A673 (cell line): ENCODE measurements at regions not wholly inside any gene's neighbourhood (a gene's known extent, or its start where the extent isn't known, plus 50 kb on each side); places are given as distances from the start of the nearest gene placed in this dataset.
A peak's percentile ranks its signal among the peaks of the same experiment; 100 is the strongest.

ENCODE experiments used
- BruUV-seq: library from RNA; stranded (reverse); fragments of 400-500 nt; replicated peaks from 2 replicates; lab custom pipeline; 2021; lab: Mats Ljungman, UMichigan
- CTCF ChIA-PET: fragments of 300-600 bp; sonication (Branson Sonifier 250); formaldehyde crosslinking; loops from one replicate; lab custom pipeline; 2022; ENCODE audit warnings: antibody characterized with exemption; lab: Charles Lee
- POLR2A ChIA-PET: fragments of 300-600 bp; sonication (Branson Sonifier 250); formaldehyde crosslinking; loops from one replicate; lab custom pipeline; 2022; ENCODE audit warnings: antibody characterized with exemption; ENCODE audit not compliant: low non-redundant PET; lab: Charles Lee
- DNase-seq: peaks from one replicate; pipeline ENCODE4 v3.0.0-alpha.2; 2015; ENCODE audit warnings: low spot score
- H3K27ac ChIP-seq: fragments of 200-600 bp; sonication (generic); 2 replicates; pipeline ENCODE4 v1.5.1; 2016; ENCODE audit warnings: mixed run types, low read depth, mild to moderate bottlenecking, mixed read lengths, antibody characterized with exemption, low read length; ENCODE audit not compliant: poor library complexity, severe bottlenecking
- H3K27me3 ChIP-seq: fragments of 200-600 bp; sonication (generic); replicated peaks from 2 replicates; pipeline ENCODE4 v1.6.1; 2017; ENCODE audit warnings: mixed run types, low read depth, mild to moderate bottlenecking, mixed read lengths, antibody characterized with exemption, low read length; ENCODE audit not compliant: insufficient read depth, poor library complexity
- H3K36me3 ChIP-seq: fragments of 200-600 bp; sonication (generic); 2 replicates; pipeline ENCODE4 v1.6.1; 2016; ENCODE audit warnings: mixed run types, mild to moderate bottlenecking, mixed read lengths, antibody characterized with exemption, low read length; ENCODE audit not compliant: insufficient read depth, poor library complexity, severe bottlenecking
- H3K4me1 ChIP-seq: fragments of 200-600 bp; sonication (generic); 2 replicates; pipeline ENCODE4 v1.6.1; 2017; ENCODE audit warnings: mixed run types, mild to moderate bottlenecking, mixed read lengths, antibody characterized with exemption, low read length; ENCODE audit not compliant: insufficient read depth, poor library complexity, severe bottlenecking
- H3K4me3 ChIP-seq: fragments of 200-600 bp; sonication (generic); 2 replicates; pipeline ENCODE4 v1.5.1; 2016; ENCODE audit warnings: low read depth, mixed run types, mild to moderate bottlenecking, mixed read lengths, low read length; ENCODE audit not compliant: poor library complexity, severe bottlenecking
- H3K9me3 ChIP-seq: fragments of 200-600 bp; sonication (generic); 2 replicates; pipeline ENCODE4 v1.6.1; 2016; ENCODE audit warnings: mixed run types, low read depth, mild to moderate bottlenecking, mixed read lengths, antibody characterized with exemption, low read length; ENCODE audit not compliant: poor library complexity, severe bottlenecking
- EZH2 ChIP-seq: fragments of 200-600 bp; sonication (generic); IDR thresholded peaks from 2 replicates; pipeline ENCODE4 v1.6.1; 2017; ENCODE audit warnings: borderline replicate concordance, low read depth, mild to moderate bottlenecking, mixed read lengths, antibody characterized with exemption, low read length; ENCODE audit not compliant: poor library complexity, severe bottlenecking
- intact Hi-C: fragments of 100-400 bp; cut with micrococcal nuclease; formaldehyde crosslinking; loops from one replicate; pipeline ENCODE4 v1.10.0; 2022; ENCODE audit not compliant: unreplicated experiment
- TF ChIP-seq, protein P1 (sequence below): fragments of 300-800, 200-600 bp; sonication (generic); conservative IDR thresholded peaks from 2 replicates; pipeline ENCODE4 v1.5.1; 2017; ENCODE audit warnings: low read depth, mild to moderate bottlenecking, antibody characterized with exemption, low read length, moderate library complexity, mixed read lengths

DNA sequence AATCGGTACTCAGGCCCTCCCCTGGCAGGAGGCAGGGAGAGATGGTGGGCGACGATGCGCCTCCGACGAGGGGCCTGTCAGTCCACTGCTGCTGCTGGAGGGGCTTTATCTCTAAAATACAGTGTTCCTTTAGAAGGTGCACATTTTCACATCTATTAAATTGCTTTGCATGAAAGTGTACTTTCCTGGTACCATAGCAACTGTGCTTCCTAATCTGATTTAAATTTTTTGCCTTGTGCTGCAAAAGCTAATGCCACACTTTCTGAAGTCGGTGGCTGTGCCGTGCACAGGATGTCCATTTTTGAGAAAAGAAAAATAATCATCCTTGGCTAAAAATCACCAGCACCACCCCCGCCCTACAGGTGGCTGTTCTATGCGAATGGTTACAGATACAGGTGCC, 262.0 kb upstream of the CDH4 start:
- no peak for DNase-seq
- POLR2A ChIA-PET = no interaction called here
- CTCF ChIA-PET = interaction anchor here (0.6 kb wide), 1 partner anchor 225 kb away, joined by 3 read pairs; no protein-coding TSS in a partner anchor
- Histone ChIP-seq H3K27me3 (peaks cover 14% of the 10 kb centered on the region), H3K36me3 (no peaks in the 10 kb centered on the region), H3K4me3 (no peak overlapping the region), H3K27ac (no peak overlapping the region), H3K4me1 (no peaks in the 10 kb centered on the region), H3K9me3 (no peaks in the 10 kb centered on the region)
- no TSS peak for BruUV-seq
- intact Hi-C loops = no loop called here
- no peak for TF ChIP-seq EZH2
- TF ChIP-seq, protein P1, sequence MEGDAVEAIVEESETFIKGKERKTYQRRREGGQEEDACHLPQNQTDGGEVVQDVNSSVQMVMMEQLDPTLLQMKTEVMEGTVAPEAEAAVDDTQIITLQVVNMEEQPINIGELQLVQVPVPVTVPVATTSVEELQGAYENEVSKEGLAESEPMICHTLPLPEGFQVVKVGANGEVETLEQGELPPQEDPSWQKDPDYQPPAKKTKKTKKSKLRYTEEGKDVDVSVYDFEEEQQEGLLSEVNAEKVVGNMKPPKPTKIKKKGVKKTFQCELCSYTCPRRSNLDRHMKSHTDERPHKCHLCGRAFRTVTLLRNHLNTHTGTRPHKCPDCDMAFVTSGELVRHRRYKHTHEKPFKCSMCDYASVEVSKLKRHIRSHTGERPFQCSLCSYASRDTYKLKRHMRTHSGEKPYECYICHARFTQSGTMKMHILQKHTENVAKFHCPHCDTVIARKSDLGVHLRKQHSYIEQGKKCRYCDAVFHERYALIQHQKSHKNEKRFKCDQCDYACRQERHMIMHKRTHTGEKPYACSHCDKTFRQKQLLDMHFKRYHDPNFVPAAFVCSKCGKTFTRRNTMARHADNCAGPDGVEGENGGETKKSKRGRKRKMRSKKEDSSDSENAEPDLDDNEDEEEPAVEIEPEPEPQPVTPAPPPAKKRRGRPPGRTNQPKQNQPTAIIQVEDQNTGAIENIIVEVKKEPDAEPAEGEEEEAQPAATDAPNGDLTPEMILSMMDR = no peak

DNA sequence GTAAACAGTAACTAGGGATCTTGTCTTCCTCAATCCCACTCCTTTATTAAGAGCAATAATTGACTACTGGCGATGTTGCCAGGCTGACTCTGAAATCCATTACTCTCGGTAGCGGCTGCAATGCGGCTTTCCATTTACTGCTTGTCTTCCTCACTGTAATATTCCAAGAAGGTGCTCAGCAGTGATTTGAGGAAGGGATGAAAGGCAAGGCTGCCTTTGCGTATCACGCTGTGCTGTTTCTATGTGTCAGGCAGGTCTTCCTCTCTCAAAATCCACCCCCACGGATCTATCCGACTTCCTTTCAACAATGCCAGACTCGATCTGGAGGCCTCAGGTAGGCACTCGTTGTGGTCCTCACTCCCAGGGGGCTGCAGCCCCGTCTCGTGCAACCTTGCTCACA, 261.4 kb upstream of the CDH4 start:
- Histone ChIP-seq H3K9me3 (no peaks in the 10 kb centered on the region), H3K27me3 (peaks cover 14% of the 10 kb centered on the region), H3K4me3 (no peak overlapping the region), H3K36me3 (no peaks in the 10 kb centered on the region), H3K27ac (no peak overlapping the region), H3K4me1 (no peaks in the 10 kb centered on the region)
- CTCF ChIA-PET = no interaction called here
- POLR2A ChIA-PET = no interaction called here
- DNase-seq = no peak
- intact Hi-C loops = no loop called here
- BruUV-seq = no TSS peak
- TF ChIP-seq EZH2 = no peak
- TF ChIP-seq, protein P1 = no peak

DNA sequence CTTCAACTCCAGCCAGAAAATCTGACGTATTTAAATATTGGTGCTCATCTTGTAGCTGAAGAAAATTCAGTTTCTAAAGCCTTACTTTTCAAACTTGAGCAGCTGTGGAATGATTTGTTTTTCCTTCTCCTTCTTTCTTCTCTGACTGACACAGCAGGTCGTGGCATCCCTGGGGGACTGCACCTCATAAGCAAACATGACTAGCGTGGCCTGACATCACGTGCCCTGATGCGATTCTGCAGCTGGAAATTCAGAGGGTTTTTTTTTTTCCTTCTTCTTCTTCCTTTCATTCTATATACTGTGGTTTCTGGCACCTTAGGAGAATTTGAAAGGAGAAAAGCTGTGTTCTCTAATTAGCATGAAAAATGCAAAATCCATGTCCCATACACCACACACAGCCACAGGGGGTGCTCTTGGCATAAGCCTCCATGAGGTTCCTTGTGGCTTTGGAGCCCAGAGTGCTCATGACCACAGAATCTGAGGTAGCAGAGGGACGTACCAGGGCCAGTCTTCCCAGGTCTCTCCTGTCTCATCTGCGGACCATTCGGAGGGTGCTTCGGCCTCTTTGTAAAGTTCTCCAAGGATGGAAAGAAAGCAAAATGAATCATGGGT, 258.5 kb upstream of the CDH4 start:
- no peak overlapping the region for H3K4me3 ChIP-seq
- POLR2A ChIA-PET = no interaction called here
- no peaks in the 10 kb centered on the region for H3K36me3 ChIP-seq
- CTCF ChIA-PET = interaction anchor here (0.7 kb wide), 1 partner anchor 1214 kb away, joined by 5 read pairs; no protein-coding TSS in a partner anchor
- peak; percentile 24 for DNase-seq
- no peak overlapping the region for H3K27ac ChIP-seq
- TF ChIP-seq, protein P1 = peak; percentile 40; the same call in 1 of the 2 replicates
- no peak for TF ChIP-seq EZH2
- no peaks in the 10 kb centered on the region for H3K4me1 ChIP-seq
- no peaks in the 10 kb centered on the region for H3K9me3 ChIP-seq
- intact Hi-C loops = no loop called here
- H3K27me3 ChIP-seq = peaks cover 32% of the 10 kb centered on the region
- BruUV-seq = no TSS peak
